ENCODE measurements at regions not wholly inside any gene's neighbourhood (a gene's known extent, or its start where the extent isn't known, plus 50 kb on each side); places are given as distances from the start of the nearest gene placed in this dataset.

DNA sequence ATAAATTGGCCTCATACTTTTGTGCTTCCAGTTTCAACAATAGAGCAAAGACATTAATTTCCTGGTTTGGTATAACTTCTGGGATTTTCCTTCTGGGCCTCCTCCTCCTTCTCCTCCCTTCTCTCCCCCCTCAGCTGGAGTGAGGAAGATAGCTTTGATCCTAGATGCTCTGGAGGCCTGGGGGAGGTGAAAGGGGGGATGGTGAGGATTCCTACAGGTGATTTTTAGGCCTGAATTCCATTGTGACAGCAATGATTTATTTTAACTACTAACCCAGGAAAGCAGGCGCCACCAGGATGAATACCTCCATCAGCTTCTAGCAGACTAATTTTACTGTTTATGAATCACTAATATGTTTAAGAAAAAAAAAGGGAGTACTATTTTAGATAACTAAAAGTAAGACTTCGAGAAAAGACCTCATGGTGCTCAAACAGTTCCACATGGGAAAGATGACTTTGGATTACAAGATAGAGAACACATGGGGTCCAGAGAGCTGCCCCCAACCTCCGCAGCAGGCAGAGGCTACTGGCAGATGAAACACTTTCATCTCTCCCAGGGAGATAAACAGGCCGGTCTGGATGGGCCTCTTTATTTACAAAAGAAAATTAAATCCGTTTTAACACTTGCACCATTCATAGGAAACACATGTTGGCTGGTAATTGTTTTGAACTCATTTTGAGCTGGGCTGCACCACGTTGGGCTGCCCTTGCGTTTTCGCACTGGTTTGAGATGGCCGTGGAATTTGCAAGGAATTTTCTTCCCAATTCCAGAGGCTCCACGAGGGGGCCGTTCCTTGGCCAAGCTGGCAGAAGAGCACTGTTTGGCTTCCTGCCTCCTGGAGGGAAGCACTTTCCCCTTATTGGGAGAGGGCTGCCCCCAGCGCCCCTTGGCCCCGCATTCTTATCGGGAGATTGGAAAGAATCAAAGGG, 125.1 kb upstream of the STX18 start:
- Histone ChIP-seq H3K4me1 (ENCODE audit: low read depth) (peaks cover 17% of the 10 kb centered on the region), H3K9me3 (ENCODE audit: low read depth) (no peaks in the 10 kb centered on the region), H3K36me3 (no peaks in the 10 kb centered on the region), H3K27ac (no peak overlapping the region), H3K27me3 (no peaks in the 10 kb centered on the region), H3K4me3 (no peak overlapping the region)
- TF ChIP-seq, protein P1, sequence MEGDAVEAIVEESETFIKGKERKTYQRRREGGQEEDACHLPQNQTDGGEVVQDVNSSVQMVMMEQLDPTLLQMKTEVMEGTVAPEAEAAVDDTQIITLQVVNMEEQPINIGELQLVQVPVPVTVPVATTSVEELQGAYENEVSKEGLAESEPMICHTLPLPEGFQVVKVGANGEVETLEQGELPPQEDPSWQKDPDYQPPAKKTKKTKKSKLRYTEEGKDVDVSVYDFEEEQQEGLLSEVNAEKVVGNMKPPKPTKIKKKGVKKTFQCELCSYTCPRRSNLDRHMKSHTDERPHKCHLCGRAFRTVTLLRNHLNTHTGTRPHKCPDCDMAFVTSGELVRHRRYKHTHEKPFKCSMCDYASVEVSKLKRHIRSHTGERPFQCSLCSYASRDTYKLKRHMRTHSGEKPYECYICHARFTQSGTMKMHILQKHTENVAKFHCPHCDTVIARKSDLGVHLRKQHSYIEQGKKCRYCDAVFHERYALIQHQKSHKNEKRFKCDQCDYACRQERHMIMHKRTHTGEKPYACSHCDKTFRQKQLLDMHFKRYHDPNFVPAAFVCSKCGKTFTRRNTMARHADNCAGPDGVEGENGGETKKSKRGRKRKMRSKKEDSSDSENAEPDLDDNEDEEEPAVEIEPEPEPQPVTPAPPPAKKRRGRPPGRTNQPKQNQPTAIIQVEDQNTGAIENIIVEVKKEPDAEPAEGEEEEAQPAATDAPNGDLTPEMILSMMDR (IDR thresholded peaks at IDR 0.05; ENCODE audit: low read depth, low read length) = no peak
- DNase-seq (ENCODE audit: low read depth in 1 of 2, low spot score in 1 of 2) = peak; percentile 55 to 74

DNA sequence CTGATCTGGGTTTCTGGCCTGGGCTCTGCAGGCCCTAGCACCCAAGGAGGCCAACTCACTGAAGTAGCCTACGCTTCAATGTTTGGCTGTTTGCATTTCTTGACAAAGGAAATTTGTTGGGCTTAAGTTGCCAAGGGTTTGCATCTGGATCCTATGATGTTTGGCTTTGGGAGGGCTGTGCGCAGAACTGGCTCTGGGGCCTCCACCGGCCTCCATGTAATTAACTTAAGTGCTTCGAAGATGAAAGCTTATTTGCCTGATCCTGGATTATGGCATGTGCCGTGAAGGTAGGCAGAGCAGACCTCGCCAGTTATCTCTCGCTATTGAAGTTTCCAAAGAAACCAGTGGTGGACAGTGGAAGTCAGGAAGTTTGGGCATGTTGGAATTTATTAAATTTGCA, 124.3 kb upstream of the STX18 start:
- Histone ChIP-seq H3K27ac (no peak overlapping the region), H3K4me1 (ENCODE audit: low read depth) (peaks cover 17% of the 10 kb centered on the region), H3K4me3 (no peak overlapping the region), H3K27me3 (no peaks in the 10 kb centered on the region), H3K9me3 (ENCODE audit: low read depth) (no peaks in the 10 kb centered on the region), H3K36me3 (no peaks in the 10 kb centered on the region)
- no peak for DNase-seq (ENCODE audit: low read depth in 1 of 2, low spot score in 1 of 2)
- TF ChIP-seq, protein P1 (IDR thresholded peaks at IDR 0.05; ENCODE audit: low read depth, low read length) = no peak

DNA sequence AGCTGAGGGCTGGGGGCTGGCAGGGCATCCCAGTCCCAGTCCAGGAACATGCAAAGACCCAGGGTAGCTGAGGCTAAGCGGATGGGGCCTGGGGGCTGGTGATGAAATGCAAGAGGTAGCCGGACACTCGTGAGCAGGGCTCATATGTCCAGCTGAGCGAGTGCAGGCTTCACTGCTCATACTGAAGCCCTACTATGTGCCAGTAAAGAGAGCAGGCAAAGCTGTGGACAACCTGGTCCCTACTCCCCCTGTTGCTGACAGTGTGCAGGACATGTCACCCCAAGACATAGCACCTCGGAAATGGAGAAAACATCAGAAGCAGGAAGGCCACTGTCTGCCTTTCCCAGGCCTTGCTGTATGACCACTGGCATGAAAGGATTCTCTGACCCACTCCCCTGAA, 122.4 kb upstream of the STX18 start:
- Histone ChIP-seq H3K4me3 (no peak overlapping the region), H3K9me3 (ENCODE audit: low read depth) (no peaks in the 10 kb centered on the region), H3K27me3 (no peaks in the 10 kb centered on the region), H3K27ac (no peak overlapping the region), H3K36me3 (no peaks in the 10 kb centered on the region), H3K4me1 (ENCODE audit: low read depth) (peaks cover 17% of the 10 kb centered on the region)
- DNase-seq (ENCODE audit: low read depth in 1 of 2, low spot score in 1 of 2) = no peak
- TF ChIP-seq, protein P1 (IDR thresholded peaks at IDR 0.05; ENCODE audit: low read depth, low read length) = no peak

DNA sequence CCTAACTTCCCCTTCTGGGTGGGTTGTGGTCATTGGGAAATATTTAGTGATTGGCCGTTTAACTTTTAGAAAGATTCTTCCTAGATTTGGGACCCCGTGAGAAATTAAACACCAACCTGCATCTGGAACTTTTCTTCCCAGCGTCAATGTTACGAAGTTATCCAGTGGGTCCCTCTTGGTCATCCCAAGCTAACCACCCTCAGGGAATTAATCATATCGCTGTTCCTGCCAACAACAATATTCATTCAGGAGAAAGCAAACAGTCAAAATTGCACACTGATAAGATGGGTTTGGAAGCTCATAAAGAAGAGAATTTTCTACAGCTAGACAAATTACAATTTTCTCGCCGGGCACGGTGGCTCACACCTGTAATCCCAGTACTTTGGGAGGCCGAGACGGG, 121.2 kb upstream of the STX18 start:
- Histone ChIP-seq H3K4me3 (no peak overlapping the region), H3K36me3 (no peaks in the 10 kb centered on the region), H3K9me3 (ENCODE audit: low read depth) (no peaks in the 10 kb centered on the region), H3K4me1 (ENCODE audit: low read depth) (peaks cover 17% of the 10 kb centered on the region), H3K27ac (no peak overlapping the region), H3K27me3 (no peaks in the 10 kb centered on the region)
- DNase-seq (ENCODE audit: low read depth in 1 of 2, low spot score in 1 of 2) = peak in 1 of 2 donors; percentile 38
- TF ChIP-seq, protein P1 (IDR thresholded peaks at IDR 0.05; ENCODE audit: low read depth, low read length) = no peak

DNA sequence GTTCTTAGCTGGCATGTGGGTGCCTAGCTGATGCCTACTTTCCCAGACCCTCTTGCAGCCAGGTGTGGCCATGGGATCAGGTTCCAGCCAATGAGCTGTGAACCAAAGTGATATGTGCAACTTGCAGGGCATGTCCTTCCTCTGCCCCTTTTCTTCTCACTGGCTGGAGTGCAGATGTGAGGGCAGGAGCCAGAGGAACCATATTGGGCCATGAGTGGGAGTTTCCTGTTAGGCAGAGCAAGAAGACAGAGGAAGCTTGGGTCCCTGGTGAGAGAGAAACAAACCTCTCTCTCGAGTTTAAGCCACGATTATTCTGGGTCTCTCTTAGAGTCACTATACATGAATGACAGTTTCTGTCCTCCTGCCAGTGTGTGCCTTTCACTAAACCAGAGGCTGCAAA, 120.4 kb upstream of the STX18 start:
- Histone ChIP-seq H3K27me3 (no peaks in the 10 kb centered on the region), H3K36me3 (no peaks in the 10 kb centered on the region), H3K27ac (no peak overlapping the region), H3K4me3 (no peak overlapping the region), H3K4me1 (ENCODE audit: low read depth) (peaks cover 13% of the 10 kb centered on the region), H3K9me3 (ENCODE audit: low read depth) (no peaks in the 10 kb centered on the region)
- no peak for DNase-seq (ENCODE audit: low read depth in 1 of 2, low spot score in 1 of 2)
- TF ChIP-seq, protein P1 (IDR thresholded peaks at IDR 0.05; ENCODE audit: low read depth, low read length) = no peak
